ENCODE measurements at regions not wholly inside any gene's neighbourhood (a gene's known extent, or its start where the extent isn't known, plus 50 kb on each side); places are given as distances from the start of the nearest gene placed in this dataset.

GRCh38 chr9:81361296-81361695 is 328.1 kb downstream of the TLE1 start:
- TF ChIP-seq CTCF (IDR thresholded peaks at IDR 0.05; ENCODE audit: insufficient read depth, low read length, poor library complexity, severe bottlenecking) (no peak), EZH2phosphoT487 (conservative IDR thresholded peaks at IDR 0.05; ENCODE audit: low read length) (no peak)
